ENCODE measurements at regions not wholly inside any gene's neighbourhood (a gene's known extent, or its start where the extent isn't known, plus 50 kb on each side); places are given as distances from the start of the nearest gene placed in this dataset.

GRCh38 chr2:173419506-173419905 is 64.8 kb downstream of the CDCA7 start:
- no peak overlapping the region for H3K4me3 ChIP-seq (ENCODE audit: low read depth, low read length)
- ChIA-PET CTCF (interaction anchor here (1.5 to 2.0 kb wide), 2 partner anchors 9 to 10 kb away, joined by 3 to 5 read pairs; no protein-coding TSS in a partner anchor), POLR2A (no interaction called here)
- no peak for DNase-seq (ENCODE audit: low read depth, low spot score)
- TF ChIP-seq CTCF (IDR thresholded peaks at IDR 0.05; ENCODE audit: insufficient read depth, low read length, missing control alignments): no peak

- no peak overlapping the region for H3K4me3 ChIP-seq (ENCODE audit: low read depth, low read length)
- TF ChIP-seq CTCF (IDR thresholded peaks at IDR 0.05; ENCODE audit: insufficient read depth, low read length, missing control alignments): no peak
- ChIA-PET CTCF (interaction anchor here (1.4 to 1.5 kb wide), 2 partner anchors 22 to 23 kb away, joined by 3 to 5 read pairs; no protein-coding TSS in a partner anchor), POLR2A (no interaction called here)
- no peak for DNase-seq (ENCODE audit: low read depth, low spot score)
These were observed 70.2 kb downstream of the CDCA7 start for GRCh38 chr2:173424886-173425285.

- ChIA-PET CTCF (interaction anchor here (1.7 to 2.7 kb wide), 2 partner anchors 26 to 28 kb away, joined by 4 to 14 read pairs; no protein-coding TSS in a partner anchor), POLR2A (no interaction called here)
- no peak for TF ChIP-seq CTCF (IDR thresholded peaks at IDR 0.05; ENCODE audit: insufficient read depth, low read length, missing control alignments)
- H3K4me3 ChIP-seq (ENCODE audit: low read depth, low read length): no peak overlapping the region
- no peak for DNase-seq (ENCODE audit: low read depth, low spot score)
These were observed 73.4 kb downstream of the CDCA7 start for GRCh38 chr2:173427887-173428668.

GRCh38 chr2:173431191-173431590 is 76.5 kb downstream of the CDCA7 start:
- H3K4me3 ChIP-seq (ENCODE audit: low read depth, low read length): no peak overlapping the region
- POLR2A ChIA-PET: no interaction called here
- CTCF ChIA-PET: interaction anchor here (1.2 to 1.6 kb wide), 3 partner anchors 18 to 30 kb away, joined by 3 to 5 read pairs (median 3); no protein-coding TSS in a partner anchor
- TF ChIP-seq CTCF (IDR thresholded peaks at IDR 0.05; ENCODE audit: insufficient read depth, low read length, missing control alignments): no peak
- no peak for DNase-seq (ENCODE audit: low read depth, low spot score)

- no peak overlapping the region for H3K4me3 ChIP-seq (ENCODE audit: low read depth, low read length)
- ChIA-PET POLR2A (no interaction called here), CTCF (interaction anchor here (1.5 to 1.6 kb wide), 2 partner anchors 17 to 31 kb away, joined by 3 to 5 read pairs; no protein-coding TSS in a partner anchor)
- no peak for DNase-seq (ENCODE audit: low read depth, low spot score)
- no peak for TF ChIP-seq CTCF (IDR thresholded peaks at IDR 0.05; ENCODE audit: insufficient read depth, low read length, missing control alignments)
These were observed 77.5 kb downstream of the CDCA7 start for GRCh38 chr2:173432049-173432754.

Measured in AG04449 (cell line).